GM12892 (cell line): ENCODE measurements at regions not wholly inside any gene's neighbourhood (a gene's known extent, or its start where the extent isn't known, plus 50 kb on each side); places are given as distances from the start of the nearest gene placed in this dataset.

ENCODE experiments used
- POLR2A ChIP-seq: IDR thresholded peaks from 2 replicates; pipeline ENCODE4 v1.6.1; 2011; ENCODE audit warnings: low read depth, low read length, control low read depth
- POLR2AphosphoS5 ChIP-seq: IDR thresholded peaks from 2 replicates; pipeline ENCODE4 v1.6.1; 2011; ENCODE audit warnings: low read depth, low read length, control low read depth

DNA sequence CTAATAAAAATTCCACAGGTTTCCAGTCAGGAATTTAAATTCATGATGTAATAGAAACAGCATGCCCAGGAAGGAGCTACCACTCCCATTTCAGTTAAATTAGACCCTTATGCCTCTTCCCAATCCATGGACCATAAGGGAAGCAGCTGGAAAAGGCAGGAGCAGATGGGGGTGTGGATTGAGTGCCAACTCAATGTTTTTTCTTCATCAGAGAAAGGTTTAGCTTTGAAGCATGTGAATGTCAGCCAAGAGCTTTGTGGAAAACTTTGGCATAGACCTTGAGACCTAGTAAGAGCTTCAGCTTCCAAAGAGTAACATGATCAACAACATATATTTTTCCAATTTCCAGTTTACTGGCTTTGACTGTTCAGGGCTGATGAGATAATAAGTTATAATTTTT is 2139.9 kb downstream of the PCDH9 start:
- TF ChIP-seq POLR2AphosphoS5, result no peak
- no peak for TF ChIP-seq POLR2A
